ENCODE measurements at regions not wholly inside any gene's neighbourhood (a gene's known extent, or its start where the extent isn't known, plus 50 kb on each side); places are given as distances from the start of the nearest gene placed in this dataset.

DNA sequence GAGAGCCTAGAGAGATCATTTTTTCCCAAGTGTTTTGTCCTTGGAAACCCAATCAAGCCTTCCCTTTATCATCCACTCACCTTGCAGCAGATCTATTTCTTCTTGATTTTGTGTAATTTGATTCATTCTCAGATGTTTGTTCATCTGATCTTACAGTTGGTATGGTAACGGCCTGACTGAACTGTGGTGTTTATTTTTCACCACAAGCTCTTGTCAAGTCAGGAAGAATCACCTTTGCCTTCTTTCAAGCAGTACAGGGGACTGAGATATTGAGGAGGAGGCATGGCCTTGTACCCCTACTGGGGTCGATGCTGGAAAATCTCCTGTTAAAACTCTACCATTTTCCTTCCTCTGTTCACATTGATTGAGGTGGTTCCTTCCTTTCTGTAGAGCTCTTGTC is 361.4 kb upstream of the CFAP20DC start:
- TF ChIP-seq, protein P1, sequence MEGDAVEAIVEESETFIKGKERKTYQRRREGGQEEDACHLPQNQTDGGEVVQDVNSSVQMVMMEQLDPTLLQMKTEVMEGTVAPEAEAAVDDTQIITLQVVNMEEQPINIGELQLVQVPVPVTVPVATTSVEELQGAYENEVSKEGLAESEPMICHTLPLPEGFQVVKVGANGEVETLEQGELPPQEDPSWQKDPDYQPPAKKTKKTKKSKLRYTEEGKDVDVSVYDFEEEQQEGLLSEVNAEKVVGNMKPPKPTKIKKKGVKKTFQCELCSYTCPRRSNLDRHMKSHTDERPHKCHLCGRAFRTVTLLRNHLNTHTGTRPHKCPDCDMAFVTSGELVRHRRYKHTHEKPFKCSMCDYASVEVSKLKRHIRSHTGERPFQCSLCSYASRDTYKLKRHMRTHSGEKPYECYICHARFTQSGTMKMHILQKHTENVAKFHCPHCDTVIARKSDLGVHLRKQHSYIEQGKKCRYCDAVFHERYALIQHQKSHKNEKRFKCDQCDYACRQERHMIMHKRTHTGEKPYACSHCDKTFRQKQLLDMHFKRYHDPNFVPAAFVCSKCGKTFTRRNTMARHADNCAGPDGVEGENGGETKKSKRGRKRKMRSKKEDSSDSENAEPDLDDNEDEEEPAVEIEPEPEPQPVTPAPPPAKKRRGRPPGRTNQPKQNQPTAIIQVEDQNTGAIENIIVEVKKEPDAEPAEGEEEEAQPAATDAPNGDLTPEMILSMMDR (IDR thresholded peaks at IDR 0.05) = no peak
- TF ChIP-seq POLR2A (IDR thresholded peaks at IDR 0.05) (no peak), POLR2AphosphoS5 (IDR thresholded peaks at IDR 0.05; ENCODE audit: insufficient read depth in 1 of 2, low read depth in 1 of 2) (no peak)

Data from vagina (tissue), 2 donors.